ENCODE measurements at regions not wholly inside any gene's neighbourhood (a gene's known extent, or its start where the extent isn't known, plus 50 kb on each side); places are given as distances from the start of the nearest gene placed in this dataset.

DNA sequence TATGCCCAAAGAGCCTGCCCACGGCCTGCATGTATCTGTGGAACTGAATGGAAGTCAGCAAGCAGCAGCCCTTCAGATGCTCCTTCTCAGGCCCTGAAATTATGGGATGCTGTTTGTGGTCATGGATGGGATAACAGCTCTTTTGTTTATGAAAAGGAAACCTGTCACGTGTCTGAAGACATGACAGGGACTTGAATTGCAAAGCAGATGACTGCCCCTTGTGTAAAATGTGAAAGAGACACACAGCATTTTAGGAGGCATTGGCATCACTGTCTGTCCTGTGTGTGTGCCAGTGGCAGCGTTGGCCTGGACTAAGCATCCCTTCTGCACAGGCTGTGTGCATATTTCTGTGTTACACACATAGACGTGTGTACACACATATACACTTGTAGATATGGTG, 192.1 kb downstream of the VRK1 start:
- TF ChIP-seq, protein P1, sequence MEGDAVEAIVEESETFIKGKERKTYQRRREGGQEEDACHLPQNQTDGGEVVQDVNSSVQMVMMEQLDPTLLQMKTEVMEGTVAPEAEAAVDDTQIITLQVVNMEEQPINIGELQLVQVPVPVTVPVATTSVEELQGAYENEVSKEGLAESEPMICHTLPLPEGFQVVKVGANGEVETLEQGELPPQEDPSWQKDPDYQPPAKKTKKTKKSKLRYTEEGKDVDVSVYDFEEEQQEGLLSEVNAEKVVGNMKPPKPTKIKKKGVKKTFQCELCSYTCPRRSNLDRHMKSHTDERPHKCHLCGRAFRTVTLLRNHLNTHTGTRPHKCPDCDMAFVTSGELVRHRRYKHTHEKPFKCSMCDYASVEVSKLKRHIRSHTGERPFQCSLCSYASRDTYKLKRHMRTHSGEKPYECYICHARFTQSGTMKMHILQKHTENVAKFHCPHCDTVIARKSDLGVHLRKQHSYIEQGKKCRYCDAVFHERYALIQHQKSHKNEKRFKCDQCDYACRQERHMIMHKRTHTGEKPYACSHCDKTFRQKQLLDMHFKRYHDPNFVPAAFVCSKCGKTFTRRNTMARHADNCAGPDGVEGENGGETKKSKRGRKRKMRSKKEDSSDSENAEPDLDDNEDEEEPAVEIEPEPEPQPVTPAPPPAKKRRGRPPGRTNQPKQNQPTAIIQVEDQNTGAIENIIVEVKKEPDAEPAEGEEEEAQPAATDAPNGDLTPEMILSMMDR (IDR thresholded peaks at IDR 0.05) = no peak
- TF ChIP-seq ZFX (IDR thresholded peaks at IDR 0.05; ENCODE audit: borderline replicate concordance) = no peak
